Cardiac septum (tissue), 1 donor: ENCODE measurements at regions not wholly inside any gene's neighbourhood (a gene's known extent, or its start where the extent isn't known, plus 50 kb on each side); places are given as distances from the start of the nearest gene placed in this dataset.
"Not testable (repeated sequence)": the region's sequence is repeated elsewhere in the genome, so short reads cannot be mapped to it uniquely, and the experiment has no call there.

Experiments
- DNase-seq: peaks from one replicate; pipeline ENCODE4 v3.0.0-alpha.2; 2020; ENCODE audit warnings: low spot score
- intact Hi-C: fragments of 100-400 bp; cut with DNase I; formaldehyde crosslinking; loops from one replicate; pipeline ENCODE4 v1.14.0; 2022
- donor health status: DM: no; HTN: no; CAD: no.

- intact Hi-C loops = no loop called here
- DNase-seq = no peak
Observed at GRCh38 chr9:7739595-7739994, 60.0 kb downstream of the DMAC1 start.

GRCh38 chr9:7735311-7735710 lies 64.3 kb downstream of the DMAC1 start:
- DNase-seq = no peak
- intact Hi-C loops = no loop called here

GRCh38 chr9:7730164-7730445 lies 69.5 kb downstream of the DMAC1 start:
- intact Hi-C loops = no loop called here
- DNase-seq = no peak

- no peak for DNase-seq
- intact Hi-C loops = no loop called here
Observed at GRCh38 chr9:7729371-7730163, 70.0 kb downstream of the DMAC1 start.

GRCh38 chr9:7721291-7721690 lies 78.3 kb downstream of the DMAC1 start:
- DNase-seq = no peak
- intact Hi-C loops = no loop called here

- intact Hi-C loops, DNase-seq: not testable (repeated sequence)
Observed at GRCh38 chr9:7713088-7713487, 86.5 kb downstream of the DMAC1 start.

- intact Hi-C loops = no loop called here
- DNase-seq = no peak
Observed at GRCh38 chr9:7710686-7711085, 88.9 kb downstream of the DMAC1 start.

- intact Hi-C loops = no loop called here
- no peak for DNase-seq
Observed at GRCh38 chr9:7707934-7708333, 91.6 kb downstream of the DMAC1 start.

GRCh38 chr9:7704543-7704942 lies 95.0 kb downstream of the DMAC1 start:
- DNase-seq = no peak
- intact Hi-C loops = no loop called here

- no peak for DNase-seq
- intact Hi-C loops = no loop called here
Observed at GRCh38 chr9:7691909-7692308, 107.7 kb downstream of the DMAC1 start.

- intact Hi-C loops = no loop called here
Observed at GRCh38 chr9:7690014-7690413, 109.6 kb downstream of the DMAC1 start.

GRCh38 chr9:7688626-7689025 lies 111.0 kb downstream of the DMAC1 start:
- DNase-seq = no peak

More at GRCh38 chr9:7690014-7690413, 109.6 kb downstream of the DMAC1 start:
- DNase-seq = no peak

GRCh38 chr9:7676609-7677156 lies 122.9 kb downstream of the DMAC1 start:
- intact Hi-C loops = no loop called here
- DNase-seq = no peak

More at GRCh38 chr9:7688626-7689025, 111.0 kb downstream of the DMAC1 start:
- intact Hi-C loops = no loop called here

GRCh38 chr9:7671847-7672246 lies 127.7 kb downstream of the DMAC1 start:
- no peak for DNase-seq
- intact Hi-C loops = no loop called here

GRCh38 chr9:7668541-7668940 lies 131.0 kb downstream of the DMAC1 start:
- DNase-seq = no peak
- intact Hi-C loops = no loop called here

- intact Hi-C loops = no loop called here
Observed at GRCh38 chr9:7665874-7666273, 133.7 kb downstream of the DMAC1 start.

GRCh38 chr9:7659766-7660165 lies 139.8 kb downstream of the DMAC1 start:
- intact Hi-C loops = no loop called here

More at GRCh38 chr9:7665874-7666273, 133.7 kb downstream of the DMAC1 start:
- DNase-seq = no peak

GRCh38 chr9:7656636-7657035 lies 142.9 kb downstream of the DMAC1 start:
- DNase-seq = no peak
- intact Hi-C loops = no loop called here

More at GRCh38 chr9:7659766-7660165, 139.8 kb downstream of the DMAC1 start:
- no peak for DNase-seq

GRCh38 chr9:7653262-7653661 lies 146.3 kb downstream of the DMAC1 start:
- intact Hi-C loops = no loop called here
- DNase-seq = no peak

- intact Hi-C loops = no loop called here
- no peak for DNase-seq
Observed at GRCh38 chr9:7640231-7640630, 159.3 kb downstream of the DMAC1 start.

- no peak for DNase-seq
- intact Hi-C loops = no loop called here
Observed at GRCh38 chr9:7639471-7639870, 160.1 kb downstream of the DMAC1 start.
